ENCODE measurements at regions not wholly inside any gene's neighbourhood (a gene's known extent, or its start where the extent isn't known, plus 50 kb on each side); places are given as distances from the start of the nearest gene placed in this dataset.

GRCh38 chr7:125857606-125858005 lies 928.0 kb upstream of the POT1 start:
- no peak for TF ChIP-seq EZH2phosphoT487 (IDR thresholded peaks at IDR 0.05; ENCODE audit: insufficient read depth, low read depth)
- TF ChIP-seq EZH2 (IDR thresholded peaks at IDR 0.05; ENCODE audit: insufficient read depth, poor library complexity, severe bottlenecking): no peak
